ENCODE measurements at regions not wholly inside any gene's neighbourhood (a gene's known extent, or its start where the extent isn't known, plus 50 kb on each side); places are given as distances from the start of the nearest gene placed in this dataset.

- Mint-ChIP-seq H3K27ac (ENCODE audit: unreplicated experiment) (no peak overlapping the region), H3K4me3 (no peak overlapping the region), H3K36me3 (ENCODE audit: low read depth) (peaks cover 20% of the 10 kb centered on the region), H3K9me3 (peaks cover 10% of the 10 kb centered on the region), H3K4me1 (peaks cover 9% of the 10 kb centered on the region), H3K27me3 (ENCODE audit: low read depth) (no peaks in the 10 kb centered on the region)
- no peak for DNase-seq (ENCODE audit: low read depth, low spot score)
- TF ChIP-seq CTCF (conservative IDR thresholded peaks at IDR 0.05), result no peak
These were observed 141.9 kb upstream of the PMFBP1 start for GRCh38 chr16:72313903-72314302.

- Mint-ChIP-seq H3K27ac (ENCODE audit: unreplicated experiment) (peak overlapping the region; percentile 24), H3K9me3 (peaks cover 12% of the 10 kb centered on the region), H3K4me3 (no peak overlapping the region), H3K4me1 (peaks cover 9% of the 10 kb centered on the region), H3K36me3 (ENCODE audit: low read depth) (peaks cover 22% of the 10 kb centered on the region), H3K27me3 (ENCODE audit: low read depth) (no peaks in the 10 kb centered on the region)
- no peak for TF ChIP-seq CTCF (conservative IDR thresholded peaks at IDR 0.05)
- DNase-seq (ENCODE audit: low read depth, low spot score), result no peak
These were observed 140.9 kb upstream of the PMFBP1 start for GRCh38 chr16:72312828-72313227.

- Mint-ChIP-seq H3K27me3 (ENCODE audit: low read depth) (no peaks in the 10 kb centered on the region), H3K36me3 (ENCODE audit: low read depth) (peaks cover 25% of the 10 kb centered on the region), H3K9me3 (peaks cover 14% of the 10 kb centered on the region), H3K4me1 (peaks cover 9% of the 10 kb centered on the region), H3K27ac (ENCODE audit: unreplicated experiment) (no peak overlapping the region), H3K4me3 (no peak overlapping the region)
- TF ChIP-seq CTCF (conservative IDR thresholded peaks at IDR 0.05), result no peak
- DNase-seq (ENCODE audit: low read depth, low spot score), result no peak
These were observed 139.5 kb upstream of the PMFBP1 start for GRCh38 chr16:72311426-72311825.

GRCh38 chr16:72309001-72309400 lies 137.0 kb upstream of the PMFBP1 start:
- no peak for TF ChIP-seq CTCF (conservative IDR thresholded peaks at IDR 0.05)
- Mint-ChIP-seq H3K4me1 (peaks cover 9% of the 10 kb centered on the region), H3K27me3 (ENCODE audit: low read depth) (no peaks in the 10 kb centered on the region), H3K27ac (ENCODE audit: unreplicated experiment) (no peak overlapping the region), H3K36me3 (ENCODE audit: low read depth) (peaks cover 33% of the 10 kb centered on the region), H3K4me3 (no peak overlapping the region), H3K9me3 (peaks cover 17% of the 10 kb centered on the region)
- DNase-seq (ENCODE audit: low read depth, low spot score), result no peak

- no peak for TF ChIP-seq CTCF (conservative IDR thresholded peaks at IDR 0.05)
- Mint-ChIP-seq H3K4me1 (peaks cover 9% of the 10 kb centered on the region), H3K27ac (ENCODE audit: unreplicated experiment) (no peak overlapping the region), H3K27me3 (ENCODE audit: low read depth) (no peaks in the 10 kb centered on the region), H3K9me3 (peaks cover 17% of the 10 kb centered on the region), H3K4me3 (no peak overlapping the region), H3K36me3 (ENCODE audit: low read depth) (peaks cover 37% of the 10 kb centered on the region)
- no peak for DNase-seq (ENCODE audit: low read depth, low spot score)
These were observed 136.4 kb upstream of the PMFBP1 start for GRCh38 chr16:72308396-72308795.

- H3K4me3 Mint-ChIP-seq, result no peak overlapping the region
- H3K36me3 Mint-ChIP-seq (ENCODE audit: low read depth), result peaks cover 22% of the 10 kb centered on the region
- no peak for TF ChIP-seq CTCF (conservative IDR thresholded peaks at IDR 0.05)
- H3K9me3 Mint-ChIP-seq, result peaks cover 3% of the 10 kb centered on the region
- peaks cover 18% of the 10 kb centered on the region for H3K4me1 Mint-ChIP-seq
- no peak overlapping the region for H3K27ac Mint-ChIP-seq (ENCODE audit: unreplicated experiment)
- no peaks in the 10 kb centered on the region for H3K27me3 Mint-ChIP-seq (ENCODE audit: low read depth)
- DNase-seq (ENCODE audit: low read depth, low spot score), result no peak
These were observed 130.4 kb upstream of the PMFBP1 start for GRCh38 chr16:72302332-72302731.

Data from neural crest cell (in vitro differentiated cells).